ENCODE measurements at regions not wholly inside any gene's neighbourhood (a gene's known extent, or its start where the extent isn't known, plus 50 kb on each side); places are given as distances from the start of the nearest gene placed in this dataset.

GRCh38 chr13:111604097-111604496 lies 283.7 kb downstream of the TEX29 start:
- no peaks in the 10 kb centered on the region for H3K36me3 ChIP-seq (ENCODE audit: low read depth)
- TF ChIP-seq, protein P1, sequence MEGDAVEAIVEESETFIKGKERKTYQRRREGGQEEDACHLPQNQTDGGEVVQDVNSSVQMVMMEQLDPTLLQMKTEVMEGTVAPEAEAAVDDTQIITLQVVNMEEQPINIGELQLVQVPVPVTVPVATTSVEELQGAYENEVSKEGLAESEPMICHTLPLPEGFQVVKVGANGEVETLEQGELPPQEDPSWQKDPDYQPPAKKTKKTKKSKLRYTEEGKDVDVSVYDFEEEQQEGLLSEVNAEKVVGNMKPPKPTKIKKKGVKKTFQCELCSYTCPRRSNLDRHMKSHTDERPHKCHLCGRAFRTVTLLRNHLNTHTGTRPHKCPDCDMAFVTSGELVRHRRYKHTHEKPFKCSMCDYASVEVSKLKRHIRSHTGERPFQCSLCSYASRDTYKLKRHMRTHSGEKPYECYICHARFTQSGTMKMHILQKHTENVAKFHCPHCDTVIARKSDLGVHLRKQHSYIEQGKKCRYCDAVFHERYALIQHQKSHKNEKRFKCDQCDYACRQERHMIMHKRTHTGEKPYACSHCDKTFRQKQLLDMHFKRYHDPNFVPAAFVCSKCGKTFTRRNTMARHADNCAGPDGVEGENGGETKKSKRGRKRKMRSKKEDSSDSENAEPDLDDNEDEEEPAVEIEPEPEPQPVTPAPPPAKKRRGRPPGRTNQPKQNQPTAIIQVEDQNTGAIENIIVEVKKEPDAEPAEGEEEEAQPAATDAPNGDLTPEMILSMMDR (IDR thresholded peaks at IDR 0.05), result no peak
- H3K9me3 ChIP-seq, result no peaks in the 10 kb centered on the region
- H3K4me1 ChIP-seq (ENCODE audit: low read depth), result no peaks in the 10 kb centered on the region
- intact Hi-C loops (cut with DNase I, micrococcal nuclease), result no loop called here
- H3K4me3 ChIP-seq, result no peak overlapping the region
- ATAC-seq, result no peak
- DNase-seq, result no peak

GRCh38 chr13:111608556-111608955 lies 288.1 kb downstream of the TEX29 start:
- no peaks in the 10 kb centered on the region for H3K4me1 ChIP-seq (ENCODE audit: low read depth)
- H3K36me3 ChIP-seq (ENCODE audit: low read depth), result no peaks in the 10 kb centered on the region
- no peak overlapping the region for H3K4me3 ChIP-seq
- intact Hi-C loops (cut with DNase I, micrococcal nuclease), result no loop called here
- no peak for ATAC-seq
- DNase-seq, result no peak
- H3K9me3 ChIP-seq, result no peaks in the 10 kb centered on the region
- TF ChIP-seq, protein P1 (IDR thresholded peaks at IDR 0.05), result no peak

- intact Hi-C loops (cut with DNase I, micrococcal nuclease), result no loop called here
- ATAC-seq, result no peak
- no peaks in the 10 kb centered on the region for H3K9me3 ChIP-seq
Measured at GRCh38 chr13:111609631-111610030, 289.2 kb downstream of the TEX29 start.

GRCh38 chr13:111610081-111610480 lies 289.6 kb downstream of the TEX29 start:
- no peaks in the 10 kb centered on the region for H3K4me1 ChIP-seq (ENCODE audit: low read depth)
- H3K9me3 ChIP-seq, result no peaks in the 10 kb centered on the region
- intact Hi-C loops (cut with DNase I, micrococcal nuclease), result no loop called here
- H3K4me3 ChIP-seq, result no peak overlapping the region
- DNase-seq, result no peak
- no peak for ATAC-seq
- TF ChIP-seq, protein P1 (IDR thresholded peaks at IDR 0.05), result no peak
- H3K36me3 ChIP-seq (ENCODE audit: low read depth), result no peaks in the 10 kb centered on the region

More at GRCh38 chr13:111609631-111610030, 289.2 kb downstream of the TEX29 start:
- no peak for DNase-seq
- H3K4me1 ChIP-seq (ENCODE audit: low read depth), result no peaks in the 10 kb centered on the region
- H3K4me3 ChIP-seq, result no peak overlapping the region
- TF ChIP-seq, protein P1 (IDR thresholded peaks at IDR 0.05), result no peak
- H3K36me3 ChIP-seq (ENCODE audit: low read depth), result no peaks in the 10 kb centered on the region

DNA sequence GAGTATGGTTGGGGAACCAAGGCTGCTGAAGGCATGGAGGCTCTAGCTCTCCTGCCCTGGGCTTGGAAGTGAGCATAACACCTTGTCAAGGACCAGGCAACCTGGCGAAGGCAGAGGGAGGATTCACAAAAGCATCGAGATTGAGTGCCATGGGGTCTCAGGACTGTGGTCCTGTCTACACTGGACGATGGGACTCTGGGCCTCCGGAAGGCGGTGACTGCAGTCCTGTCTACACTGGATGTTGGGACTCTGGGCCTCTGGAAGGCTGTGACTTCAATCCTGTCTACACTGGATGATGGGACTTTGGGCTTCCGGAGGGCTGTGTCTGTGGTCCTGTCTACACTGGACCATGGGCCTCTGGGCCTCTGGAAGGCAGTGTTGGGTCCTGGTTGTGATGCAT lies 290.4 kb downstream of the TEX29 start:
- TF ChIP-seq, protein P1 (IDR thresholded peaks at IDR 0.05), result no peak
- DNase-seq (no peak), ATAC-seq (no peak)
- no peaks in the 10 kb centered on the region for H3K36me3 ChIP-seq (ENCODE audit: low read depth)
- H3K9me3 ChIP-seq, result no peaks in the 10 kb centered on the region
- H3K4me3 ChIP-seq, result no peak overlapping the region
- intact Hi-C loops (cut with DNase I, micrococcal nuclease), result no loop called here
- no peaks in the 10 kb centered on the region for H3K4me1 ChIP-seq (ENCODE audit: low read depth)

DNA sequence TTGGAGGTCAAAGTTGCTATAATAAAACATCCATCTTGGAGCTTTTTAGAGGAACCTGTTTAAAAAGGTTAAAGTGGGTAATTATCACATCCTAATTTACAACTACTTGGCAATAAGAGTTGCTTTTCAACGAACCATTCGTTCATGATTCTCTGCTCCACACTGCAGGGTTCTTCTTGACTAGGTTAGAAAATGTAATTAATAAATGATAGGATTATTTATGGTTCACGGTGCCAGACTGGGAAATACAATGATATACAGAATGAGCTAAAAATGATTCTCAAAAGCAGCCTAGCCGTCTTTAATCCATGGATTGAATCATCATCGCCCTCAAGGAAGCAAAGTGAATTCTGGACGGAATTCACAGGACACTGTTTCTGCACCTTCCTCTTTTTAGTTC lies 291.2 kb downstream of the TEX29 start:
- H3K4me3 ChIP-seq, result no peak overlapping the region
- intact Hi-C loops (cut with DNase I, micrococcal nuclease), result no loop called here
- ATAC-seq (no peak), DNase-seq (no peak)
- no peaks in the 10 kb centered on the region for H3K4me1 ChIP-seq (ENCODE audit: low read depth)
- TF ChIP-seq, protein P1 (IDR thresholded peaks at IDR 0.05), result no peak
- no peaks in the 10 kb centered on the region for H3K9me3 ChIP-seq
- H3K36me3 ChIP-seq (ENCODE audit: low read depth), result no peaks in the 10 kb centered on the region

Measured in mucosa of descending colon (tissue), 3 donors.